ENCODE measurements at regions not wholly inside any gene's neighbourhood (a gene's known extent, or its start where the extent isn't known, plus 50 kb on each side); places are given as distances from the start of the nearest gene placed in this dataset.

DNA sequence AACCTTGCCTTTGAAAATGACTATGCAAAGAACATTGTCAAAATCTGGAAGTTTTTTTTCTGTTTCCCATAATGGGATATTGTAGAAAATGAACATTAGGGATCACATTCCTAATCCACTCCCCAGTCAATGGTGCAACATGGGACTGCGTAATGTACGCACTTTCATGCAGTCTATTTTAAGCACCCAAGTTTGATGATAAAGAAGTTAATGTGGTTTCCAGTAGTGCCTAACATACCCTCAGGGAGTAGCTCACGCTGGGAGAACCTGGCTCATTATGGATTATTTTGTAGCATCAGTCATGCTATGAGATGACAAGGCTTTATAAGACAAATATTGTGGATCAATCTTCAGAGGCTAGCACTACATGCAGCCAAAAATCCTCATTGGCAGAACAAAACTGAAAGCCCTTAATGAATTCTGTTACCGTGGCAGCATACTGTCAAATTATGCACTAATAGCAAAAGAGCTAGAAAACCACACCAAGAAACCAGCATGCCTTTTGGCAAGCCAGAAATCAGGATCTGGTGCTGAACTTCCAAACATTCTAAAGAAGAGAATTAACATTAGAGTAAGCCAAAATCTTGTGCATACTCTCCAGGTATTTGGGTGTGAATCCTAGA, 1392.8 kb upstream of the TENM3 start:
- DNase-seq (ENCODE audit: low read depth in 4 of 4, low spot score in 3 of 4): no peak

DNA sequence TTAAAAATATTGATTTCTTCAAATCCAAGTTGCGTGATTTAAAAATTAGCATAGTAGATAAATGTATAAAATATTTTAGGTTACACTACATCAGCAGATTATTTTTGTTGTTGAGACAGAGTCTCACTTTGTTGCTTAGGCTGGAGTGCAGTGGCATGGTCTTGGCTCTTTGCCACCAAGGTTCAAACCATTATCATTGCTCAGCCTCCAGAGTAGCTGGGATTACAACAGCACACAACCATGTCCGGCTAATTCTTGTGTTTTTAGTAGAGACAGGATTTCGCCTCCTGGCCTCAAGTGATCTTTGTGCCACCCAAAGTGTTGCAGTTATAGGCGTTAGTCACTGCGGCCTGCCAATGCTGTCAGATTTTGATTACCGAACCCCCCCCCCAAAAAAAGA, 1390.5 kb upstream of the TENM3 start:
- DNase-seq (ENCODE audit: low read depth in 4 of 4, low spot score in 3 of 4): no peak

DNA sequence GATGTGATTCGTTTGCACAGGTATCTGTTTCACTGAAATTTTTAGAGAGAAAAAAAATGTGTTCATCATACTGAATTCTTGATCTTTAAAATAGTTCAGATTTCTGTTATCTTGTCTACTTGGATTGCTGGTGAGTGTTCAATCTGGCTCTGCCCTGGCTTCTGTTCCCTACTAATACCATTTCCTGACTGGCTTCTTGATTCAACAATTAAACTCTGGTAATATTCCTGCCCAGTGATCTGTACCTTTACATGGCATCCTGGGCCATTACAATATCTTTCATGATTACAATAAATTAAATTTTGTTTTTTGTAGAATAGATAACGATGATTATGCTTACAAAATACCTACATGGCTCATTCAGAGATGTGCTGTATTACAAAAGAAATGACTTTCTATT, 1388.0 kb upstream of the TENM3 start:
- no peak for DNase-seq (ENCODE audit: low read depth in 4 of 4, low spot score in 3 of 4)

DNA sequence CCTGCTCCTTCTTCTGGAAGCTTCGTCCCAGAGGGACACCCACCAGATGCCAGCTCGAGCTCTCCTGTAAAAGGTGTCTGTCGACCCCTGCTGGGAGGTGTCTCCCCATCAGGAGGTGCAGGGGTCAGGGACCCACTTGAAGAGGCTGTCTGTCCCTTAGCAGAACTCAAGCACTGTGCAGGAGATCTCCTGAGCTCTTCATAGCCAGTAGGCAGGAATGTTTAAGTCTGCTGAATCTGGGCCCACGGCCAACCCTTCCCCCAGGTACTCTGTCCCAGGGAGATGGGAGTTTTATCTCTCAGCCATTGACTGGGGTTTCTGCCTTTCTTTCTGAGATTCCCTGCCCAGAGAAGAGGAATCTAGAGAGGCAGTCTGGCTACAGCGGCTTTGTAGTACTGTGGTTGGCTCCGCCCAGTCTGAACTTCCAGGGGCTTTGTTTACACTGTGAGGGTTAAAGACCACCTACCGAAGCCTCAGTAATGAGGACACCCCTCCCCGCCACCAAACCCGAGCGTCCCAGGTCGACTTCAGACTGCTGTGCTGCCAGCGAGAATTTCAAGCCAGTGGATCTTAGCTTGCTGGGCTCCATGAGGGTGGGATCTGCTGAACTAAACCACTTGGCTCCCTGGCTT, 1383.0 kb upstream of the TENM3 start:
- no peak for DNase-seq (ENCODE audit: low read depth in 4 of 4, low spot score in 3 of 4)

DNA sequence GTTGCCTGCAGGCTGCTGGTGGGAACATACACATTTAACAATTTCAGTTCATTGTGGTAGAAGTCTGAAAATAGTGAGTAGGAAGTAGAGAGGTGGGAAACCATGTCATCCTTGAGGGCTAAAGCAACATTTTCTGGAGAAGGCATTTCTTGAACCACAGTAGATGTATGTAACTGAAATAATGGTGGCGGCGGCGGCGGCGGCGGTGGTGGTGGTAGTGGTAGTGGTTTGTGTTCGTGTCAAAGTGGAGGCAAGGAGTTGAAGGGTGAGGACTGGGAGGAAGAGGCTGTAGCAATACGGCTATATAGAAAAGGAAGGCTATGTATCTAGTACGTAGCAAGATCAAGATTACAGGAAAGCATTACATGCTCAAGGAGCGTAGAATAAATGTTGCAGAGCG, 1381.6 kb upstream of the TENM3 start:
- DNase-seq (ENCODE audit: low read depth in 4 of 4, low spot score in 3 of 4): no peak

DNA sequence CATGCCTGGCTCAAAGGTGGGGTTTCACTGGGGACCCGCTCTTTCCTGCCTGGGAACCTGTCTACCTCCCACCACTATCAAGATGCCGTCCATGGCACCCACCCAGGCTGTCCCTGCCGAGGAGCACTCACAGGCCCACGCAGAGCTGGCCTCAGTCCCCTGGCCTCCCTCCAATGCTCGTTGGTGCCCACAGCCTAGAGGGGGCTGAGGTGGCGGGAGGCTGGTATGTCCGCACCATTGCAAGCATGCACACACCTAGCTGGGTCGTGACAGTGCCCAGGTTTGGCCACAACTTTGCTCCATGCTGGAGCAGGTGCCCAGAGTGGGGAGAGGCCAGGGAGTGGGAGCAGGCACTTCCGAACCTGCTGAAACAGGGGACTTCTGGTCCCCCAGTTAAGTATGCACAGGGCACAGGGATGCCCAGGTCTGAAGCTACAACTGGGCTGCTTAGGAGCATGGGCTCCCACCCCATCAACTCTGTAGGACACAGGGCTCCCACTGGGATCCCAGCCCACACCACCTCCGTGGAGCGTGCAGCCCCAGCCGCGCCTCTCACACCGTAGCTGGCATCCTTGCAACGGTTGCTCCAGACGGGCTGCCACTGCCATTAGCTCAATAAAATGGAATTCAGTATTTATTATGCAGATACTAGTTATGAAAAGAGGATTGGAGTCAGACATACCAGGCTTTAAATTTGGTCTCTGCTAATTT, 1376.1 kb upstream of the TENM3 start:
- DNase-seq (ENCODE audit: low read depth in 4 of 4, low spot score in 3 of 4): no peak

DNA sequence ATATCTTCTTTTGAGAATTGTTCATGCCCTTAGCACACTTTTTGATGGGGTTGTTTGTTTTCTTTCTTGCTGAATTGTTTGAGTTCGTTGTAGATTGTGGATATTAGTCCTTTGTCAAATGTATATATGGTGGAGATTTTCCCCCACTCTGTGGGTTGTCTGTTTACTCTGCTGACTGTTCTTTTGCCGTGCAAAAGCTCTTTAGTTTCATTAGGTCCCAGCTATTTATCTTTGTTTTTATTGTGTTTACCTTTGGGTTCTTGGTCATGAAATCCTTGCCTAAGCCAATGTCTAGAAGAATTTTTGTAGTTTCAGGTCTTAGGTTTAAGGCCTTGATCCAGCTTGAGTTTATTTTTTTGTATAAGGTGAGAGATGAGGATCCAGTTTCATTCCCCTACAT, 1372.6 kb upstream of the TENM3 start:
- no peak for DNase-seq (ENCODE audit: low read depth in 4 of 4, low spot score in 3 of 4)

DNA sequence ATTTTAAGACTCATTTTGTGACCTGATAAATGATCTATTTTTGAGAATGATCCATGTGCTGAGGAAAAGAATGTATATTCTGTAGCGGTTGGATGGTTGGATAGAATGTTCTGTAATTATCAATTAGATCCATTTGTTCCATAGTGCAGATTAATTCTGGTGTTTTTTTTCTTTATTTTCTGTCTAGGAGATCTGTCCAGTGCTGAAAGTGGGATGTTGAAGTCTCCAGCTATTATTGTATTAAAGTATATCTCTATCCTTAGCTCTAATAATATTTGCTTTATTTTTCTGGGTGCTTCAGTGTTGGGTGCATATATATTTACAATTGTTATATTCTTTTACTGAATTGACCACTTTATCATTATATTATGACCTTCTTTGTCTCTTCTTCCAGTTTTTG, 1344.9 kb upstream of the TENM3 start:
- no peak for DNase-seq (ENCODE audit: low read depth in 4 of 4, low spot score in 3 of 4)

DNA sequence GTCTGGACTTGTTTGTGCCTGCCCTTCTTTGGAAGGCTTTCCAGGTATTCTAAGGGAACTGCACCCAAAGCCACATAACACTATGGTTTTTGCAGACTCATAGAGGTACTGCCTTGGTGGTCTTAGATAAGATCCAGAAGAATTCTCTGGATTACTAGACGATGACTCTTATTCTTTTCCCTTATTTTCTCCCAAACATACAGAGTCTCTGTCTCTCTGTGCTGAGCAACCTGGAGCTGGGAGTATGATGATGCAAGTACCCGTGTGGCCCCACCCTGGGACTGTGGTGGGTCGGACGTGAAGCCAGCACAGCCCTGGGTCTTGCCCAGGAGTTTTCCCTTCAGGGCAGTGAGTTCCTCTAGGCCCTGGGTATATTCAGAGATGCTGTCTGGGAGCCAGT, 1342.4 kb upstream of the TENM3 start:
- DNase-seq (ENCODE audit: low read depth in 4 of 4, low spot score in 3 of 4): no peak

DNA sequence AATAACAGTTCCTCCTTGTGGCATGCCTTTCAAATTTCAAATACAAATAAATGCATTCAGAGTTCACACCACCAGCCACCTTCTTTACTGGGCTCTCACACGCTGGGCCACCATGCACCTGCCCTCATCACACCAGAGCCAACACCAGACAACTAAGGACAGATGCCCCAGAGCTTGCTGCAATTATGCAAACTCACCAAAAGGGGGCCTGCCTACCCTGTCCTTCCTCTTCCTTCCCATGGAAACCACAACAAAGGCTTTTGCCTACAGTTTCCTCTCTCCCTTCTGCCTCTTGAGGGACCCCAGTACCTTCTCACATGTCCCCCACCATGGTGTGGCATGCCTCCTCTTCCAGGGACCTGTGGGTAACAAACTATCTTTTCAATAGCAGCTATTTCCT, 1333.9 kb upstream of the TENM3 start:
- no peak for DNase-seq (ENCODE audit: low read depth in 4 of 4, low spot score in 3 of 4)

DNA sequence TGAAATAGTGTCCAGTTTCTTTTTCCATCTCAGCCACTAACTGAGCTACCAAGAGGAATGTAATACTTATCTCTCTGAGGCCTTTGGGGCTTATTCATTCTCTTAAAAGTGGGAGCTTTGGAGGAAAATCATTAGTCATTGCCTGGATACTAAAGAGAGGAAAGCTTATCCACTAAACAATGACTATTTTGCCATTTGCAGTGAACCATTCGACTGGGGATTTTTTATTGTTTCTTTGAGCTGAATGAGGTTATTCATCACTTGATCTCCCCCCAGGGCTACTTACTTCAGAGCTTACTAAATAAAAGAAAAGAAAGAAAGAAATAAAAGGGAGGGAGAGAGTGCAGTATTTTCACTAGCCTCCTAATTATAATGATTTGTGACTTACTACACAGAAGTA, 1329.5 kb upstream of the TENM3 start:
- DNase-seq (ENCODE audit: low read depth in 4 of 4, low spot score in 3 of 4): no peak

DNA sequence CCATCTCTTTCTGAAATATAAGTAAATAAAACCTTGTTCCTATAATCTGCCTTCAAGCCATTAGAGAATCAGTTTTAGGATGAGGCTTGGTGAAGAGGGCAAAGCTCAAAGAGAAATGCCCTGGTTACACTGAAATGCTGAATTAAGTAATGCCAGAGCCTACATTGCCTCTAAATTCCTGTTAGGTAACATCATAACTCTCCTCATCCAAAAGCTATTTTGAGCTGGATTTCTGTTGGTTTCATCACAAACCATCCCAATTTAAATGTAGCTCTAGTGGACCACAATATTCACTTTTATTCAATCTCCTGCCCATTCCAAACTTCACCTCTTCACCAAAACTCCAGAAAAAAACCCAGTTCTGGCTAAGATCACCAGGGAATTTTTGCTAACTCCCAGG, 1319.7 kb upstream of the TENM3 start:
- DNase-seq (ENCODE audit: low read depth in 4 of 4, low spot score in 3 of 4): no peak

DNA sequence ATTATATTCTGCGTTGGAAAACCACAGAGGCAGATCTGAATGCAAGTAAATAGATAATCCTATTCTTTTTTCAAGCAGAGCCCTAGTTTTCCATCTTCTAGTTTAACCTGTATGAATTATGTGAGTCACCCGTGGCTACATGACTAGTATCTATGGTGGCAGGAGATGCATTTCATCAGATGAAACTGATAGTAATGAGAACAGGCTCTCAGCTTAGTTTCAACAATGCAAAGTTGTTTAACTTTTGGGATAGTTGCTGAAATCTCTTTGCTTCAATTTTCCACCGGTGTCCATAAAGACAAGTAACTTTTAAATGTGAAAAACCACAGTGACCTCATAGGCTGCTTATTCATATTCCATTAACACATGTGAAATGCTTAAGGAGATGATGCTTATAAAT, 1317.4 kb upstream of the TENM3 start:
- DNase-seq (ENCODE audit: low read depth in 4 of 4, low spot score in 3 of 4): no peak

DNA sequence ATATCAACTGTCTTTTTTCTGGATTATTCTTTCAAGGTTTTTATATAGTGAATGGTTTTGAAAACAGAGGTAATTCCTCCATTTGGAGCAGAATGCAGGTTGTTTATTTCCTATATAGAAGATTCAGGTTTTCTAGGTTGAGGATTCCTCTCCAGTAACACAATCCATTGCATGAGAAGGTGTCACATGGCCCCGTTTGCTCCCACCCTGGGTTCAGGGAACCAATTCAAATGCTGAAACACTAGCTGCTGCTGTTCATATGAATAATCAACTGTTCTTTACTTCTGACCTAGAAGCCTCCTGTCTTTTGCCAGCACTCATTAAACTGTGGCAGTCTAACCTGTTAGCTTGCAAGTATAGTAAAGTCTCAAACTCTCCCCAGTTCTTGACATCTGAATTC, 1316.9 kb upstream of the TENM3 start:
- DNase-seq (ENCODE audit: low read depth in 4 of 4, low spot score in 3 of 4): no peak

DNA sequence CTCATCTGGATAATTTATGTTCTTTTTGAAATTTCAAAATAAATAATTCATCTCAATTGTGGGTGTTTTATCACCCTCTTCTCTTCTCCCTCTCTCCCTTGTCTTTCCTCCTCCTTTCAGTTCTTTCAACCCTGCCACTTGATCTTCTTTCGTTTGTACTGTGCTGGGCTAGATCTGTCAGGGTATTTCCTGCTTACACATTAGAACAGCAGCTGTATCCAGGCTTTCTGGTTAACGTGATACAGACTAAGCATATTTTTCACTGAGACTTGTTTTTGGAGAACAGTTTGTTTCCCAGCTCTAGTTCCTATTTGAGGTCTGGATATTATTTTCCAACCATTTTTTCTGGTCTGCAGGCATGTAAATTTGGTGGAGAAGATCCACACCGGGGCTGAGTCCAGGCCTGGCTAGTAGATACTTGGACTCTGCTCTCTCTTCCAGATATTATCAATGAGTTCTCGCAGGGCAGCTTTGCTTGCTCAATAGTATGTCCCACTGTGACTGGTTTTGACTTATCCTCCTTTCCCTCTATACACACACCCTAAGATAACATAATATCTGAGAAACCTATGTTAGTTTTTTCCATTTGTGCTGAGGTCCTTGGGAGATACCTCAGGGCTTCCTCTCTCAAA, 1310.7 kb upstream of the TENM3 start:
- DNase-seq (ENCODE audit: low read depth in 4 of 4, low spot score in 3 of 4): peak in 1 of 4 donors; percentile 14

DNA sequence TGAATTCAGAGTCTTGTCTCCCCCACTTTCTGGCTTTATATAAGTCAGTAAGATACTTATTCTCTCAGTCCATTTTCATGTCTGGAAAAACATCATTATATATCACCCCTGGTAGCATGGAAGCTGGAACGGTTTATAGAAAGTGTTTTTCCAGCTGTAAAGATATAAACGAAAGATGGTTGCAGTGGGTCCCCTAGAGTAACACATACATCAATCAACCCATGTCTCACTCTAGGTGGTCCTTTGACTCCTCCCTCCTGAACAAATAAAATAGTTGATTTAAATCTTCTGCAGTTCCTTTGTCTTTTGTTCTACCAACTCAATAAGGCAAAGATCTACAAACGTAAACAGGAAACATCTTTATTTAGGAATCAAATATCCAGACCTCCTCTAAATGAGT, 1306.1 kb upstream of the TENM3 start:
- no peak for DNase-seq (ENCODE audit: low read depth in 4 of 4, low spot score in 3 of 4)

DNA sequence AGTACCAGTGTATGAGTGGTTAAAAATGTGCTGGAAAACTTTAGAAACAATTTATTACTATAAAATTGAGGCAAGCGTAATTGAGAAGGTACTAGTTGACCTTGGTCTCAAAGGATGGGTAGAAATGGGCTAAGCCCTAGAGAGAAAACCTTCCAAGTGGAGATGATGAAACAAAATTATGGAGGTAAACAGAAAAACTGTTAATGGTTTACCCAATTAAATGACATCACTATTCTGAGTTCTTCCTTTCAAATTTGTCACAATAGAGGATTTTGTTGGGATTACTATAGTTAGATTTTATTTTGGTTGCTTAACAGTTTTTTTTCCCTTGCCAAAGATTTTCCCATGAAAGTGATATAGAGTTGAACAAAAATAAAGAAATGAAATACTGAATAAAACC, 1302.5 kb upstream of the TENM3 start:
- no peak for DNase-seq (ENCODE audit: low read depth in 4 of 4, low spot score in 3 of 4)

DNA sequence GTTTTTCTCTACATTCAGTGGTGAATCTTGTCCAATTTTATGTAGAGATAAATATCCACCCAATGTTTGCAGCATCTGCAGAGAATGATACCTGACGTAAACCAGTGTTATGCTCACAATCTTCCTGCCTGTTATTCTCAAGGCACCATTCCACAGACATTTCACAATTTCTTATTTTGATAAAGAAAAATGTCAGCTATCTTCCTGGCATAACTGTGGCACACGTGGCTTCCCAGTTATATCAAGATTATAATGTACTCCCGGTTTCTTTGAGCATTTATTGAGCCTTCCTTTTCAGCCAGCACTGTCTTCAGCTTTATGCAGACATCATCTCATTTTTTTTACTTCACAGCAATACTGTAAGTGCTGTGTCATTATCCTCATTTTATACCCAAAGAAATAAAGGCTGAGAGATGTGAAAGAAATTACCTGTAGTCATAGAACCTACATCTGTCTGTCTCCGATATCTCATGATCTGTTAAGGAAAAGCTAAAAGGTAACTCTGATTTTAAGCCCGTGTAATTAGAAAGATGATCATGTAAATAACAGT, 1300.8 kb upstream of the TENM3 start:
- no peak for DNase-seq (ENCODE audit: low read depth in 4 of 4, low spot score in 3 of 4)

DNA sequence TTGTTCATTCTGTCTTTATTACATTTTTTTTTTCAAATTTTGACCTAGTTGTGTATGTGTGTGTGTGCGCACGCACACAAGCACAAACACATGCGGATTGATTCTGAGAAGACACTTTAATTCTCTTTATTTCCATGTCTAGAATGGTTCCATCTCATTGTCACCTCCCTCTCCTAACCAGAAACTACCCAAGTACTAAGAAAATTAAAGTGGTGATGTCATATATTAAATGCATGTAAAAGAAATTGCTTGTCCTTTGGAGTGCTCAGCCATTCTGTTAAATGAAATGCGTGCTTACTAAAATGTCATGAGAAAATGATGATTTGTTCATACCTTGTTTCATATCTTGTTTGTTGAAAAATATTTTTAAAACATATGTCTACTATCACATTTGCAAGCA, 1297.0 kb upstream of the TENM3 start:
- DNase-seq (ENCODE audit: low read depth in 4 of 4, low spot score in 3 of 4): no peak

DNA sequence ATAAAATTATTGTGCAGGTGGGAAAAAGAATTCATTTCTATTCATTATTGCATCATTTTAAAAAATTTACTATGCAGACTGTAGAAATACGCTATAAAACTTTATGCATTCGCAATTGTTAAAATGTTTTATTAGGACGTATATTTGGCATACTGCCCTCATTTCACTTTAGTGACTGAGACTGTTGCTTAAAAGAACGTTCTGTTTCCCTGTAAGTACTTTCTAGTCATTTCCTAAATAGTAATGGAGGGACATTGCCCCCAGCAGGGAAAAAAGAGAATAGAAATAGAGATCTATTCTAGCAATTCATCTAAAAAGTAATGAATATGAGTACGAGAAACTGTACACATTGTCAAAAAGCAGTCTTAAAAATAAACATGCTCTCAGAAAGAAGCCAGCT, 1295.8 kb upstream of the TENM3 start:
- DNase-seq (ENCODE audit: low read depth in 4 of 4, low spot score in 3 of 4): peak; percentile 28 to 51 (median 40)

DNA sequence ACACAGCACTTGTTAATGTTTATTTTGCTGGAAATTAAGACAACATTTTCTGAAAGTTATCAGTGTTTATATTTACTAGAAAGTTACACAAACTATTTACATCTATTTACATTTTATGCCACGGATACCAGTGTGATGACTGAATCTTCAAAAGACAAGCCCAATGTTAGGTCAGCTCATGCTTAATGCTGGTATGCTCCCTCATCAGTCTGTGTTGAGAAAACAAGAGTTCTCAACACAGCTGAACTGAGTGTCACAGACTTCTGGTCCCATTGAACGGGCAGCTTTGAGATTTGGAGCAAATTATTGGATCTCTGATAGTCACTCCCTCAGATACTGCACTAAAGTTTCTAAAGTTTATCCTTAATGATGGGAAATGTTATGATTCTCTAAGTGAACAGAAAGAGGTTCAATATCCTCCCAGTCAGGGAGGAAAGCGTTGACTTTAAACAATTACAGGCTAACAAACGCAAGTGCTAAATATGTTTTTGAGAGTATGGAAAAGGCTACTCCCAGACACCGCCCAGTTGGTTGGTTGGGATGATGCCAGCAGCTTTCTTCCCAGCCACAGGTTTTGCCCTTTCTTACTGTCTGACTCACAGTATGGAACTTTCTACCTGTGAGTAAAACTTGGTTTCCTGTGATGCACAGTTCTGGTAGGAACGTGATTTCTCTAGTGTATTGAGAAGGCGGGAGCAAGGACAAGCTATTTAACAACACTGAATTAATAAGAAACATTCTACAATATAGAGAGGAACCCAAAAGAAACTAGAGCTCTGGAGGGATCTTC, 1293.6 kb upstream of the TENM3 start:
- DNase-seq (ENCODE audit: low read depth in 4 of 4, low spot score in 3 of 4): no peak
